ENCODE measurements at regions not wholly inside any gene's neighbourhood (a gene's known extent, or its start where the extent isn't known, plus 50 kb on each side); places are given as distances from the start of the nearest gene placed in this dataset.

- DNase-seq: peak; percentile 16 to 56
- H3K4me3 ChIP-seq: no peak overlapping the region
- no peak overlapping the region for H3K27ac ChIP-seq
- H3K9me3 ChIP-seq: peaks cover 5 to 27% (median 14%) of the 10 kb centered on the region in 3 donors
- no peaks in the 10 kb centered on the region for H3K36me3 ChIP-seq
- no peaks in the 10 kb centered on the region for H3K4me1 ChIP-seq
- intact Hi-C loops (cut with DNase I; ENCODE audit: low total_unique reads): no loop called here
- TF ChIP-seq CTCF (IDR thresholded peaks at IDR 0.05): no peak
- peaks cover 0 to 34% of the 10 kb centered on the region in 2 donors for H3K27me3 ChIP-seq
These were observed 117.3 kb downstream of the CPZ start for GRCh38 chr4:8709729-8710360.

GRCh38 chr4:8709050-8709728, 116.6 kb downstream of the CPZ start:
- no peak overlapping the region for H3K27ac ChIP-seq
- peak; percentile 17 to 41 for DNase-seq
- no peaks in the 10 kb centered on the region for H3K4me1 ChIP-seq
- H3K36me3 ChIP-seq: no peaks in the 10 kb centered on the region
- peaks cover 0 to 40% of the 10 kb centered on the region in 2 donors for H3K27me3 ChIP-seq
- intact Hi-C loops (cut with DNase I; ENCODE audit: low total_unique reads): no loop called here
- peaks cover 5 to 21% (median 11%) of the 10 kb centered on the region in 3 donors for H3K9me3 ChIP-seq
- no peak for TF ChIP-seq CTCF (IDR thresholded peaks at IDR 0.05)
- no peak overlapping the region for H3K4me3 ChIP-seq

GRCh38 chr4:8708401-8709021, 115.9 kb downstream of the CPZ start:
- H3K27me3 ChIP-seq: peaks cover 0 to 47% of the 10 kb centered on the region in 2 donors
- no peak overlapping the region for H3K4me3 ChIP-seq
- no peaks in the 10 kb centered on the region for H3K4me1 ChIP-seq
- no peak overlapping the region for H3K27ac ChIP-seq
- DNase-seq: peak; percentile 14 to 55
- no peaks in the 10 kb centered on the region for H3K36me3 ChIP-seq
- H3K9me3 ChIP-seq: peaks cover 5 to 16% (median 6%) of the 10 kb centered on the region in 3 donors
- intact Hi-C loops (cut with DNase I; ENCODE audit: low total_unique reads): no loop called here
- no peak for TF ChIP-seq CTCF (IDR thresholded peaks at IDR 0.05)

DNA sequence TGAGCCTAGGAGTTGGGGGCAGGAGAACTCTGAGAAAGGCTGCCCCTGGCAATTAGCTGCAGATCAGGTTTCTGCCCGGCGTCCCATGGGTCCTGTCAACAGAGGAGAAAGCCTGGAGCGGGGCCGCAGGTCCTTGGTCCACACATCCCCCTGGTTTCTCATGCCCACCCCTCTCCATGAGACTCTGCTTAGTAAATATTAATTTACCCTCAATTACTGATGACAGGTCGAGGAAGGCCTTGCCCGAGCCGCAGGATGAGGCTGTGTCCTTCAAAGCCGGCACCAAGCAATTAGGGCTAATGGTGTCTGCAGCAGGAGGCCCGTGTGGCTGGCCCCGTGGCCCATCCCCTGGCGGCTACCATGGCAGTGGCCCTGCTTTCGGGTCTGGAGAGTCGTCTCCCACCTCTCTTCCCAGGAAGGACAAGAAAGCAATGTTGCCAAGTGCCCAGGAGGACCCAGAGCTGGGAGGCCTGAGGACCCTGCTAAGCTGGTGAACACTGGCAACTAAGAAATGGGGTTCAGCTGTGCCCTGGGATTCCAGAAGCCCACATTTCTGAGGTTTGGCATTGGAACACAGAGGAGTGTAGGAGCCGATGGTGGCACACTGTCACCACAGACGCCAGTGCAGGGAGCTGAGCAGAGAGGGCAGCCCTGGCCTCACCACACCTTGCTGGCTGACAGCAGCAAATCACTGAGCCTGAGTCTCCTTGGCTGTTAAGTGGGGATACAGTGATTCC, 114.6 kb downstream of the CPZ start:
- DNase-seq: peak; percentile 17 to 47
- no peaks in the 10 kb centered on the region for H3K36me3 ChIP-seq
- no peak for TF ChIP-seq CTCF (IDR thresholded peaks at IDR 0.05)
- H3K4me1 ChIP-seq: no peaks in the 10 kb centered on the region
- no peak overlapping the region for H3K27ac ChIP-seq
- no peak overlapping the region for H3K4me3 ChIP-seq
- peaks cover 0 to 16% (median 6%) of the 10 kb centered on the region in 3 donors for H3K9me3 ChIP-seq
- intact Hi-C loops (cut with DNase I; ENCODE audit: low total_unique reads): no loop called here
- peaks cover 0 to 56% of the 10 kb centered on the region in 2 donors for H3K27me3 ChIP-seq

DNA sequence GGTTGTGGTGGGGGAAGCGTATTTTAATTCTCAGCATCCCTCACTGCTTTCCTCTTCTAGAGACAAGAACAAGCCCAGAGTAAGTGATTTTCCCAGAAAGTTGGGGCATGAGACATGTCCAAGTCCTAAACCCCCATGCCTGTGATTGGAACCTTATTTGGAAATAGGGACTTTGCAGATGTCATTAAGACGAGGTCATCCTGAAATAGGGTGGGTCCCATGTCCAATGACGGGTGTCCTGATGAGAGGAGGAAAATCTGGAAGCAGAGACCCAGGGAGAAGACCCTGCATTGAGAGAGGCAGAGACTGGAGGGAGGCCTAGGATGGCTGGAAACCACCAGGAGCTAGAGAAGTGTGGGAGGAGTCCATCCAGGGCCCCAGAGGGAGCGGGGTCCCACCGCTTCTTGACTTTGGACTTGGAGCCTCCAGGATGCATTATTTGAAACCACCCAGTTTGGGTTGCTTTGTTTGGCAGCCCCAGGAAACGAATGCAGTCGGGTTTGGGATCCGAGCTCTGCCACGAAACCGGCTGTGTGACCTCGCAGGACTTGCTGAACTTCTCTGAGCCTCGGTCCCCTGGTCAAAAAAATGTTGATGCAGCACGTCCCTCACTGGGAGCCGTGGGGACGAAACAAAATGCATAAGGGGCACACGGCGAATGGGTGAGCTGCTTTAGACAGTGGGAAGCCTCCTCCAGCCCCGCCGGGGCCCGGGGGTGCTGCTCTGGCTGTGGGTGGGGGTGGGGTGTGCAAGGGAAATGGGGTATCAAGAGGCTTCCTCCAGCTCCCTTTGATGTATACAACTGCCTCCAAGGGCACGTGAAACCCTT, 113.9 kb downstream of the CPZ start:
- Histone ChIP-seq H3K4me3 (no peak overlapping the region), H3K27ac (no peak overlapping the region), H3K9me3 (peaks cover 0 to 14% (median 6%) of the 10 kb centered on the region in 3 donors), H3K27me3 (peaks cover 0 to 64% of the 10 kb centered on the region in 2 donors), H3K4me1 (no peaks in the 10 kb centered on the region), H3K36me3 (no peaks in the 10 kb centered on the region)
- intact Hi-C loops (cut with DNase I; ENCODE audit: low total_unique reads): no loop called here
- DNase-seq: peak; percentile 9 to 53
- TF ChIP-seq CTCF (IDR thresholded peaks at IDR 0.05): no peak
